Neural cell (in vitro differentiated cells): ENCODE measurements at regions not wholly inside any gene's neighbourhood (a gene's known extent, or its start where the extent isn't known, plus 50 kb on each side); places are given as distances from the start of the nearest gene placed in this dataset.

Experiments
- EP300 ChIP-seq: fragments of 450-650 bp; conservative IDR thresholded peaks from 2 replicates; pipeline ENCODE4 v1.6.1; 2014; ENCODE audit warnings: antibody characterized with exemption, mild to moderate bottlenecking, moderate library complexity; ENCODE audit not compliant: poor library complexity, severe bottlenecking
- EZH2 ChIP-seq: fragments of 200-600, 300-800 bp; shearing (Covaris generic), sonication (generic); IDR thresholded peaks from 2 replicates; pipeline ENCODE4 v1.6.1; 2014; ENCODE audit warnings: antibody characterized with exemption, low read length, borderline replicate concordance, mild to moderate bottlenecking; ENCODE audit not compliant: insufficient read depth, poor library complexity, severe bottlenecking
- MXI1 ChIP-seq: fragments of 450-650 bp; conservative IDR thresholded peaks from 2 replicates; pipeline ENCODE4 v1.6.1; 2014; ENCODE audit warnings: antibody characterized with exemption, mild to moderate bottlenecking; ENCODE audit not compliant: poor library complexity, severe bottlenecking
- POLR2AphosphoS5 ChIP-seq: IDR thresholded peaks from 2 replicates; pipeline ENCODE4 v1.6.1; 2012
- RAD21 ChIP-seq: fragments of 450-650 bp; conservative IDR thresholded peaks from 2 replicates; pipeline ENCODE4 v1.6.1; 2014; ENCODE audit warnings: antibody characterized with exemption, mild to moderate bottlenecking, moderate library complexity
- SMC3 ChIP-seq: fragments of 450-650 bp; conservative IDR thresholded peaks from 2 replicates; pipeline ENCODE4 v1.6.1; 2014; ENCODE audit warnings: antibody characterized with exemption, mild to moderate bottlenecking, moderate library complexity; ENCODE audit not compliant: poor library complexity
- TAF1 ChIP-seq: IDR thresholded peaks from 2 replicates; pipeline ENCODE4 v1.6.1; 2012; ENCODE audit warnings: low read depth
- TF ChIP-seq, protein P1 (sequence below): fragments of 450-650 bp; IDR thresholded peaks from 2 replicates; pipeline ENCODE4 v1.5.1; 2014; ENCODE audit warnings: antibody characterized with exemption, mild to moderate bottlenecking, moderate library complexity; ENCODE audit not compliant: poor library complexity, severe bottlenecking
- TF ChIP-seq, protein P2 (sequence below): IDR thresholded peaks from 2 replicates; pipeline ENCODE4 v1.6.1; 2012; ENCODE audit warnings: borderline replicate concordance

DNA sequence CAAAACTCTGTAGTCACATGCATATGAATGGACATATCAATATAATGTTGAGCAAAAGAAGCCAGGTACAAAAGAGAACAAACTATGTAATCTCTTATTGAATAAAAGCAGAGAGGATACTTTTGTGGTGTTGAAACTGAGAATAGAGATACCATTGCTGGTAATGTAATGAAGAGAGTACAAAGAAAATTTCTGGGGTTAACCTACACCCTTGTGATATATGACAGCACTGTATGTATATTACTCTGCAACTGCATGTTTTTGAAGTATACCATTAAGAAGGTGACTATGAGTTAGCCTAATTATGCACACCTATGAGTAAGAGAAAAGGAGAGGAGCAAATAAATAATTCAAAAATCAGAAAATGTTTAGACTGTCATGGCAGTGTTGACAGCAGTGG is 268.8 kb upstream of the DEFB112 start:
- TF ChIP-seq, protein P1, sequence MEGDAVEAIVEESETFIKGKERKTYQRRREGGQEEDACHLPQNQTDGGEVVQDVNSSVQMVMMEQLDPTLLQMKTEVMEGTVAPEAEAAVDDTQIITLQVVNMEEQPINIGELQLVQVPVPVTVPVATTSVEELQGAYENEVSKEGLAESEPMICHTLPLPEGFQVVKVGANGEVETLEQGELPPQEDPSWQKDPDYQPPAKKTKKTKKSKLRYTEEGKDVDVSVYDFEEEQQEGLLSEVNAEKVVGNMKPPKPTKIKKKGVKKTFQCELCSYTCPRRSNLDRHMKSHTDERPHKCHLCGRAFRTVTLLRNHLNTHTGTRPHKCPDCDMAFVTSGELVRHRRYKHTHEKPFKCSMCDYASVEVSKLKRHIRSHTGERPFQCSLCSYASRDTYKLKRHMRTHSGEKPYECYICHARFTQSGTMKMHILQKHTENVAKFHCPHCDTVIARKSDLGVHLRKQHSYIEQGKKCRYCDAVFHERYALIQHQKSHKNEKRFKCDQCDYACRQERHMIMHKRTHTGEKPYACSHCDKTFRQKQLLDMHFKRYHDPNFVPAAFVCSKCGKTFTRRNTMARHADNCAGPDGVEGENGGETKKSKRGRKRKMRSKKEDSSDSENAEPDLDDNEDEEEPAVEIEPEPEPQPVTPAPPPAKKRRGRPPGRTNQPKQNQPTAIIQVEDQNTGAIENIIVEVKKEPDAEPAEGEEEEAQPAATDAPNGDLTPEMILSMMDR = no peak
- no peak for TF ChIP-seq EP300
- no peak for TF ChIP-seq TAF1
- TF ChIP-seq MXI1 = no peak
- TF ChIP-seq RAD21 = no peak
- no peak for TF ChIP-seq POLR2AphosphoS5
- TF ChIP-seq, protein P2, sequence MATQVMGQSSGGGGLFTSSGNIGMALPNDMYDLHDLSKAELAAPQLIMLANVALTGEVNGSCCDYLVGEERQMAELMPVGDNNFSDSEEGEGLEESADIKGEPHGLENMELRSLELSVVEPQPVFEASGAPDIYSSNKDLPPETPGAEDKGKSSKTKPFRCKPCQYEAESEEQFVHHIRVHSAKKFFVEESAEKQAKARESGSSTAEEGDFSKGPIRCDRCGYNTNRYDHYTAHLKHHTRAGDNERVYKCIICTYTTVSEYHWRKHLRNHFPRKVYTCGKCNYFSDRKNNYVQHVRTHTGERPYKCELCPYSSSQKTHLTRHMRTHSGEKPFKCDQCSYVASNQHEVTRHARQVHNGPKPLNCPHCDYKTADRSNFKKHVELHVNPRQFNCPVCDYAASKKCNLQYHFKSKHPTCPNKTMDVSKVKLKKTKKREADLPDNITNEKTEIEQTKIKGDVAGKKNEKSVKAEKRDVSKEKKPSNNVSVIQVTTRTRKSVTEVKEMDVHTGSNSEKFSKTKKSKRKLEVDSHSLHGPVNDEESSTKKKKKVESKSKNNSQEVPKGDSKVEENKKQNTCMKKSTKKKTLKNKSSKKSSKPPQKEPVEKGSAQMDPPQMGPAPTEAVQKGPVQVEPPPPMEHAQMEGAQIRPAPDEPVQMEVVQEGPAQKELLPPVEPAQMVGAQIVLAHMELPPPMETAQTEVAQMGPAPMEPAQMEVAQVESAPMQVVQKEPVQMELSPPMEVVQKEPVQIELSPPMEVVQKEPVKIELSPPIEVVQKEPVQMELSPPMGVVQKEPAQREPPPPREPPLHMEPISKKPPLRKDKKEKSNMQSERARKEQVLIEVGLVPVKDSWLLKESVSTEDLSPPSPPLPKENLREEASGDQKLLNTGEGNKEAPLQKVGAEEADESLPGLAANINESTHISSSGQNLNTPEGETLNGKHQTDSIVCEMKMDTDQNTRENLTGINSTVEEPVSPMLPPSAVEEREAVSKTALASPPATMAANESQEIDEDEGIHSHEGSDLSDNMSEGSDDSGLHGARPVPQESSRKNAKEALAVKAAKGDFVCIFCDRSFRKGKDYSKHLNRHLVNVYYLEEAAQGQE = no peak
- TF ChIP-seq EZH2 = no peak
- no peak for TF ChIP-seq SMC3
